ENCODE measurements at regions not wholly inside any gene's neighbourhood (a gene's known extent, or its start where the extent isn't known, plus 50 kb on each side); places are given as distances from the start of the nearest gene placed in this dataset.

DNA sequence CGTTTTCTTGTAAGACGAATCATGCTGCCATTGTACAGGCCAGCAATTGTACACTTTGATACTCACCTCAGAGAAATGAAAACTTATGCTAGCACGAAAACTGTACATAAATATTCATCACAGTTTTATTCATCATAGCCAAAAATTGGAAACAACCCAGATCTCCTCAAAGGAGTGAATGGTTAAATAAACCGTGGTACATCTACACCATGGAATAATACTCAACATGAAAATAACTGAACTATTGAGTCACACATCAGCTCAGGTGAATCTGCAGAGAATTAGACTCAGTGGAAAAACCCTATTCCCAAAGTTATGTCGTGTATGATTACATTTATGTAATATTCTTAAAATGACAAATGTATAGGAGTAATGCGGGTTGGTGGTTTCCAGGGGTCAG lies 251.0 kb upstream of the HDAC4 start:
- no peak overlapping the region for H3K27ac ChIP-seq
- H3K36me3 ChIP-seq, result no peaks in the 10 kb centered on the region
- no peak for DNase-seq (ENCODE audit: low spot score in 2 of 2)
- TF ChIP-seq CTCF (IDR thresholded peaks at IDR 0.05) (no peak), EP300 (IDR thresholded peaks at IDR 0.05) (no peak), POLR2A (IDR thresholded peaks at IDR 0.05) (no peak)
- no peaks in the 10 kb centered on the region for H3K4me1 ChIP-seq
- peaks cover 0 to 15% (median 0%) of the 10 kb centered on the region in 4 donors for H3K9me3 ChIP-seq
- WGBS, 2 donors, result 86 to 87% methylated on average over 6 of the region's 6 CpGs
- H3K27me3 ChIP-seq, result no peaks in the 10 kb centered on the region
- no peak overlapping the region for H3K4me3 ChIP-seq

DNA sequence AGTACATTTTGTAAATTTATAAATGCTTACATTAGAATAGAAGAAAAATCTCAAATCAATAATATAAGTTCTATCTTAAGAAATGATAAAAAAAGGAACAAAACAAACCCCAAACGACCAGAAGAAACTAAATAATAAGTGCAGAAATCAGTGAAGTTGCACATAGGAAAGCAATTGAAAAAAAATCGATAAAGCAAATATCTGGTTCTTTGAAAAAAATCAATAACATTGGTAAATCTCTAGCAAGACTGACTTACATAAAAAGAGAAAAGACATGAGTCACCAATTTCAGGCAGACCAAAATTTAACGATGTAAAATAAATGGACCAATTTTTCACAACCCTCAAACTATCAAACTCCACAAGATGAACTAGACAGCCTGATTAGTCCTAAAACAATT lies 249.9 kb upstream of the HDAC4 start:
- no peak for TF ChIP-seq CTCF (IDR thresholded peaks at IDR 0.05)
- TF ChIP-seq POLR2A (IDR thresholded peaks at IDR 0.05), result no peak
- no peak for TF ChIP-seq EP300 (IDR thresholded peaks at IDR 0.05)
- no peak for DNase-seq (ENCODE audit: low spot score in 2 of 2)
- H3K4me3 ChIP-seq, result no peak overlapping the region
- no peak overlapping the region for H3K27ac ChIP-seq
- 74 to 84% methylated on average over 3 of the region's 3 CpGs for WGBS, 2 donors
- peaks cover 0 to 15% (median 0%) of the 10 kb centered on the region in 4 donors for H3K9me3 ChIP-seq
- H3K27me3 ChIP-seq, result no peaks in the 10 kb centered on the region
- H3K4me1 ChIP-seq, result no peaks in the 10 kb centered on the region
- no peaks in the 10 kb centered on the region for H3K36me3 ChIP-seq

- TF ChIP-seq POLR2A (IDR thresholded peaks at IDR 0.05) (no peak), EP300 (IDR thresholded peaks at IDR 0.05) (no peak), CTCF (IDR thresholded peaks at IDR 0.05) (no peak)
- Histone ChIP-seq H3K9me3 (peaks cover 0 to 15% (median 0%) of the 10 kb centered on the region in 4 donors), H3K27ac (no peak overlapping the region), H3K4me1 (no peaks in the 10 kb centered on the region), H3K36me3 (no peaks in the 10 kb centered on the region), H3K27me3 (no peaks in the 10 kb centered on the region), H3K4me3 (no peak overlapping the region)
- DNase-seq (ENCODE audit: low spot score in 2 of 2), result no peak
- 88 to 91% methylated on average over 3 of the region's 3 CpGs for WGBS, 2 donors
These were observed 248.5 kb upstream of the HDAC4 start for GRCh38 chr2:239649309-239649708.

DNA sequence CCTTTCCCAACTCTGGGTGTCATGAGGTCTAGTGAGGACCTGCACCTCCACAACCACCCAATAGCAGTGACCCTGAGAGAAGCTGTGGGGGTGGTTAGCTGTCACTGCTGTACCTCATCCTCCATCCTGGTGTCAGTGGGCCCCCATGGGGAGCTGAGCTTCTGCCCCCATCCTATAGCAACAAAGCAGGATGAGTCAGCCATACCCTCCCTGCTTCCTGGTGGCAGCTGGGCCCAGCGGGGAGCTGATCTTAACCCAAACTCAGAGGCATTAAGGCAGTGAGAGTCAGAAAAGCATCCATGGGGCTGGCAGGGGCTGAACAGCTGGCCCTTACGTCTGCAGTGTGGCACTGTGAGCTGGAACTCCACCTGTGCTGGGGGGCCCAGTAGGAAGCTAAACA lies 247.8 kb upstream of the HDAC4 start:
- Histone ChIP-seq H3K27me3 (no peaks in the 10 kb centered on the region), H3K9me3 (peaks cover 0 to 15% (median 0%) of the 10 kb centered on the region in 4 donors), H3K27ac (no peak overlapping the region), H3K36me3 (no peaks in the 10 kb centered on the region), H3K4me3 (no peak overlapping the region), H3K4me1 (no peaks in the 10 kb centered on the region)
- no peak for DNase-seq (ENCODE audit: low spot score in 2 of 2)
- WGBS, 2 donors, result 81 to 95% methylated on average over 2 of the region's 2 CpGs
- TF ChIP-seq EP300 (IDR thresholded peaks at IDR 0.05) (no peak), CTCF (IDR thresholded peaks at IDR 0.05) (no peak), POLR2A (IDR thresholded peaks at IDR 0.05) (no peak)

DNA sequence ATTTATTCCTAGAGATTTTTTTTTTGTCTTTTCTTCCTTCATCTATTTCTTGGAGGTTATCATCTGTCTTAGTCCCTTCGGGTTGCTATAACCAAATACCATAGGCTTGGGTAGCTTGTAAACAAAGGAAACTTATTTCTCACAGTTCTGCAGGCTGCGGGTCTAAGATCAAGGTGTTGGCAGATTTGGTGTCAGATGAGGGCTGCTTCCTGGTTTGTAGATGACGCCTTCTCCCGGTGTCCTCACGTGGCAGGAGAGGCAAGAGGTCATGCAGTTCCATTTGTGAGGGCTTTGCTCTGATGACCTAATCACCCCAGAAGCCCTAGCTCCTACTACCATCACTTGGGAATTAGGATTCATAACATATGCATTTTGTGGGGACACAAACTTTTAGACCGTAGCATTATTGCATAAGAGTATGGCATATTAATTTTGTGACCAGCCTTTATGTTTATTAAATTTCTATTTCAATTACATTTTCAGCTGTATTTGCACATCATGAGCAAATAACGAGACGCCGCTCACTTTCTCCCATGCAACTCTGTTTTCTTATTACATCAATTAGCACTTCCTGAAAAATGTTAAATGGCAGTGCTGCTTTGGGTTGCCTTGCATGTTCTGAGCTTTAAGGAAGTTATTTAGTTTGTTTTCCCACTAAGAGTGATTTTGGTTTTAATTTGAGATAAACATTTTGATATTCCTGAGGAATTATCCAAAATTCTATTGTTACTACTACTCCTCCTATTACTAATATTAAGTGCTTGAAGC lies 246.4 kb upstream of the HDAC4 start:
- H3K4me3 ChIP-seq, result no peak overlapping the region
- TF ChIP-seq EP300 (IDR thresholded peaks at IDR 0.05) (no peak), POLR2A (IDR thresholded peaks at IDR 0.05) (no peak), CTCF (IDR thresholded peaks at IDR 0.05) (no peak)
- H3K36me3 ChIP-seq, result no peaks in the 10 kb centered on the region
- H3K27ac ChIP-seq, result no peak overlapping the region
- peaks cover 0 to 15% (median 0%) of the 10 kb centered on the region in 4 donors for H3K9me3 ChIP-seq
- no peaks in the 10 kb centered on the region for H3K27me3 ChIP-seq
- no peak for DNase-seq (ENCODE audit: low spot score in 2 of 2)
- H3K4me1 ChIP-seq, result no peaks in the 10 kb centered on the region
- 67 to 75% methylated on average over 9 of the region's 9 CpGs for WGBS, 2 donors

Data from tibial nerve (tissue), 4 donors.